ENCODE measurements at regions not wholly inside any gene's neighbourhood (a gene's known extent, or its start where the extent isn't known, plus 50 kb on each side); places are given as distances from the start of the nearest gene placed in this dataset.

- H2AFZ ChIP-seq (ENCODE audit: low read length), result no peak overlapping the region
- no peak overlapping the region for H3K4me2 ChIP-seq (ENCODE audit: low read length)
- TF ChIP-seq EZH2 (IDR thresholded peaks at IDR 0.05; ENCODE audit: borderline replicate concordance, low read length), result no peak
- no peak for TF ChIP-seq CTCF (IDR thresholded peaks at IDR 0.05; ENCODE audit: low read length)
- no peak overlapping the region for H3K9ac ChIP-seq (ENCODE audit: low read length)
- no peak overlapping the region for H3K4me3 ChIP-seq (ENCODE audit: low read depth, low read length, poor library complexity, severe bottlenecking)
- H4K20me1 ChIP-seq (ENCODE audit: insufficient read depth, low read length), result no peaks in the 10 kb centered on the region
- no peaks in the 10 kb centered on the region for H3K36me3 ChIP-seq (ENCODE audit: insufficient read depth, low read length)
- no peaks in the 10 kb centered on the region for H3K79me2 ChIP-seq (ENCODE audit: insufficient read depth, low read length)
- no peak overlapping the region for H3K27ac ChIP-seq (ENCODE audit: low read depth, low read length, poor library complexity, severe bottlenecking)
- H3K27me3 ChIP-seq (ENCODE audit: insufficient read depth, low read length), result no peaks in the 10 kb centered on the region
- no peaks in the 10 kb centered on the region for H3K9me2 ChIP-seq (ENCODE audit: low read depth, low read length)
- H3K9me3 ChIP-seq (ENCODE audit: low read length), result no peaks in the 10 kb centered on the region
- H3F3A ChIP-seq (ENCODE audit: insufficient read depth, low read length), result no peaks in the 10 kb centered on the region
- H3K4me1 ChIP-seq (ENCODE audit: insufficient read depth, low read length, severe bottlenecking), result no peaks in the 10 kb centered on the region
Observed at GRCh38 chr5:167985373-167985772, 306.1 kb upstream of the WWC1 start.

- H3K4me1 ChIP-seq (ENCODE audit: insufficient read depth, low read length, severe bottlenecking), result no peaks in the 10 kb centered on the region
- H3K36me3 ChIP-seq (ENCODE audit: insufficient read depth, low read length), result no peaks in the 10 kb centered on the region
- H4K20me1 ChIP-seq (ENCODE audit: insufficient read depth, low read length), result no peaks in the 10 kb centered on the region
- H3K27me3 ChIP-seq (ENCODE audit: insufficient read depth, low read length), result no peaks in the 10 kb centered on the region
- no peak overlapping the region for H3K27ac ChIP-seq (ENCODE audit: low read depth, low read length, poor library complexity, severe bottlenecking)
- no peaks in the 10 kb centered on the region for H3K9me3 ChIP-seq (ENCODE audit: low read length)
- TF ChIP-seq CTCF (IDR thresholded peaks at IDR 0.05; ENCODE audit: low read length) (no peak), EZH2 (IDR thresholded peaks at IDR 0.05; ENCODE audit: borderline replicate concordance, low read length) (no peak)
- H3K4me3 ChIP-seq (ENCODE audit: low read depth, low read length, poor library complexity, severe bottlenecking), result no peak overlapping the region
- no peak overlapping the region for H2AFZ ChIP-seq (ENCODE audit: low read length)
- H3F3A ChIP-seq (ENCODE audit: insufficient read depth, low read length), result no peaks in the 10 kb centered on the region
- no peak overlapping the region for H3K4me2 ChIP-seq (ENCODE audit: low read length)
- no peaks in the 10 kb centered on the region for H3K79me2 ChIP-seq (ENCODE audit: insufficient read depth, low read length)
- H3K9me2 ChIP-seq (ENCODE audit: low read depth, low read length), result no peaks in the 10 kb centered on the region
- no peak overlapping the region for H3K9ac ChIP-seq (ENCODE audit: low read length)
Observed at GRCh38 chr5:167987490-167988280, 303.8 kb upstream of the WWC1 start.

- H3K4me3 ChIP-seq (ENCODE audit: low read depth, low read length, poor library complexity, severe bottlenecking), result no peak overlapping the region
- no peak overlapping the region for H3K4me2 ChIP-seq (ENCODE audit: low read length)
- H3K9ac ChIP-seq (ENCODE audit: low read length), result no peak overlapping the region
- no peak for TF ChIP-seq CTCF (IDR thresholded peaks at IDR 0.05; ENCODE audit: low read length)
- TF ChIP-seq EZH2 (IDR thresholded peaks at IDR 0.05; ENCODE audit: borderline replicate concordance, low read length), result no peak
- no peaks in the 10 kb centered on the region for H3K9me3 ChIP-seq (ENCODE audit: low read length)
- no peak overlapping the region for H2AFZ ChIP-seq (ENCODE audit: low read length)
- H3K9me2 ChIP-seq (ENCODE audit: low read depth, low read length), result no peaks in the 10 kb centered on the region
- no peaks in the 10 kb centered on the region for H4K20me1 ChIP-seq (ENCODE audit: insufficient read depth, low read length)
- no peaks in the 10 kb centered on the region for H3F3A ChIP-seq (ENCODE audit: insufficient read depth, low read length)
- no peaks in the 10 kb centered on the region for H3K27me3 ChIP-seq (ENCODE audit: insufficient read depth, low read length)
- H3K27ac ChIP-seq (ENCODE audit: low read depth, low read length, poor library complexity, severe bottlenecking), result no peak overlapping the region
- no peaks in the 10 kb centered on the region for H3K4me1 ChIP-seq (ENCODE audit: insufficient read depth, low read length, severe bottlenecking)
- no peaks in the 10 kb centered on the region for H3K36me3 ChIP-seq (ENCODE audit: insufficient read depth, low read length)
- no peaks in the 10 kb centered on the region for H3K79me2 ChIP-seq (ENCODE audit: insufficient read depth, low read length)
Observed at GRCh38 chr5:167992868-167993267, 298.6 kb upstream of the WWC1 start.
